Ishikawa (cell line): ENCODE measurements at regions not wholly inside any gene's neighbourhood (a gene's known extent, or its start where the extent isn't known, plus 50 kb on each side); places are given as distances from the start of the nearest gene placed in this dataset.

Experiments
- CREB1 ChIP-seq: IDR thresholded peaks from 2 replicates; pipeline ENCODE4 v1.6.1; 2012; ENCODE audit warnings: low read depth
- EGR1 ChIP-seq: IDR thresholded peaks from 2 replicates; pipeline ENCODE4 v1.6.1; 2012
- EP300 ChIP-seq: IDR thresholded peaks from 2 replicates; pipeline ENCODE4 v1.6.1; 2012; ENCODE audit warnings: borderline replicate concordance
- FOXM1 ChIP-seq: IDR thresholded peaks from 2 replicates; pipeline ENCODE4 v1.6.1; 2012; ENCODE audit warnings: low read depth, borderline replicate concordance
- NFIC ChIP-seq: IDR thresholded peaks from 2 replicates; pipeline ENCODE4 v1.6.1; 2012
- RAD21 ChIP-seq: IDR thresholded peaks from 2 replicates; pipeline ENCODE4 v1.6.1; 2012; ENCODE audit warnings: low read depth
- TAF1 ChIP-seq: IDR thresholded peaks from 2 replicates; pipeline ENCODE4 v1.6.1; 2012; ENCODE audit warnings: low read depth, mild to moderate bottlenecking
- YY1 ChIP-seq: IDR thresholded peaks from 2 replicates; pipeline ENCODE4 v1.6.1; 2012; ENCODE audit warnings: low read depth
- TF ChIP-seq, protein P1 (sequence below): IDR thresholded peaks from 2 replicates; pipeline ENCODE4 v1.6.1; 2012

- TF ChIP-seq FOXM1 (no peak), NFIC (no peak), EP300 (no peak), EGR1 (no peak), TAF1 (no peak), RAD21 (no peak), CREB1 (no peak), YY1 (no peak)
- TF ChIP-seq, protein P1, sequence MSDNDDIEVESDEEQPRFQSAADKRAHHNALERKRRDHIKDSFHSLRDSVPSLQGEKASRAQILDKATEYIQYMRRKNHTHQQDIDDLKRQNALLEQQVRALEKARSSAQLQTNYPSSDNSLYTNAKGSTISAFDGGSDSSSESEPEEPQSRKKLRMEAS = no peak
These were observed 77.4 kb downstream of the LSM3 start for GRCh38 chr3:14256046-14256445.
